Mammary epithelial cell (primary cell): ENCODE measurements at regions not wholly inside any gene's neighbourhood (a gene's known extent, or its start where the extent isn't known, plus 50 kb on each side); places are given as distances from the start of the nearest gene placed in this dataset.
"Not testable (repeated sequence)": the region's sequence is repeated elsewhere in the genome, so short reads cannot be mapped to it uniquely, and the experiment has no call there.

Experiments used
- CTCF ChIP-seq, 2 donors: IDR thresholded peaks in 1 of 2; conservative IDR thresholded peaks in 1 of 2; 2 replicates each; pipeline ENCODE4 v1.5.1; 2011 to 2012; ENCODE audit warnings: inconsistent platforms in 2 of 2, low read length in 2 of 2, mild to moderate bottlenecking in 2 of 2, control low read depth in 1 of 2, low read depth in 1 of 2; ENCODE audit not compliant: insufficient read depth in 1 of 2; ENCODE audit errors: extremely low read depth in 1 of 2
- EZH2 ChIP-seq: IDR thresholded peaks from 2 replicates; pipeline ENCODE4 v1.6.1; 2012; ENCODE audit warnings: low read length, inconsistent platforms, borderline replicate concordance

GRCh38 chr10:65285726-65286125 lies 1640.1 kb upstream of the LRRTM3 start:
- TF ChIP-seq CTCF (conservative IDR thresholded peaks at IDR 0.05 in 1 of 2, IDR thresholded peaks at IDR 0.05 in 1 of 2; ENCODE audit: extremely low read depth in 1 of 2, insufficient read depth in 1 of 2, low read depth in 1 of 2, low read length in 2 of 2); EZH2: not testable (repeated sequence)
